Right lobe of liver (tissue), 6 donors: ENCODE measurements at regions not wholly inside any gene's neighbourhood (a gene's known extent, or its start where the extent isn't known, plus 50 kb on each side); places are given as distances from the start of the nearest gene placed in this dataset.

Source experiments
- ATAC-seq, 4 donors: fragments of 200-7000 bp; cut with Tn5 transposase; one replicate each; pipeline ENCODE4 v1.9.1; 2020; ENCODE audit warnings: mild to moderate bottlenecking in 4 of 4, moderate library complexity in 4 of 4
- DNase-seq, 3 donors: peaks; one replicate each; pipeline ENCODE4 v3.0.0-alpha.2; 2020
- H3K27ac ChIP-seq, 3 donors: fragments of 200-600 bp; one replicate each; pipeline ENCODE4 v1.8.0; 2022
- H3K27me3 ChIP-seq, 2 donors: fragments of 200-600 bp; one replicate each; pipeline ENCODE4 v1.8.0; 2022
- H3K36me3 ChIP-seq, 4 donors: fragments of 200-600 bp; sonication (generic) in 1 of 4; one replicate each; pipeline versions ENCODE4 v1.5.1 to v1.8.0; 2017 to 2022; ENCODE audit warnings: control low read depth in 1 of 4
- H3K4me1 ChIP-seq, 4 donors: fragments of 200-600 bp; sonication (generic) in 1 of 4; one replicate each; pipeline versions ENCODE4 v1.5.1 to v1.8.0; 2017 to 2022; ENCODE audit warnings: control low read depth in 1 of 4
- H3K4me3 ChIP-seq, 3 donors: fragments of 200-600 bp; one replicate each; pipeline ENCODE4 v1.8.0; 2022
- H3K9me3 ChIP-seq, 4 donors: fragments of 200-600 bp; sonication (generic) in 1 of 4; one replicate each; pipeline versions ENCODE4 v1.5.1 to v1.8.0; 2017 to 2022; ENCODE audit warnings: control low read depth in 1 of 4
- POLR2A ChIP-seq: fragments of 450-650 bp; IDR thresholded peaks from one replicate; pipeline ENCODE4 v1.6.1; 2017; ENCODE audit warnings: antibody characterized with exemption, mild to moderate bottlenecking
- WGBS: methylation state at CpG from one replicate; pipeline ENCODE4 v1.1.6; 2018; ENCODE audit warnings: low coverage, low lambda C conversion rate; ENCODE audit not compliant: insufficient coverage; ENCODE audit errors: missing lambda C conversion rate; 5-methylcytosine and 5-hydroxymethylcytosine counted together
- intact Hi-C, 2 donors: fragments of 100-400 bp; cut with DNase I; formaldehyde crosslinking; loops; one replicate each; pipeline versions ENCODE4 v1.11.2 to v1.14.1; 2022
- TF ChIP-seq, protein P1 (sequence below), 4 donors: fragments of 200-600 bp in 3 of 4; fragments of 450-650 bp in 1 of 4; IDR thresholded peaks; one replicate each; pipeline versions ENCODE4 v1.5.1 to v1.8.0; 2016 to 2022; ENCODE audit warnings: antibody characterized with exemption in 4 of 4, mild to moderate bottlenecking in 2 of 4
- donor health status: DM: no; HTN: yes; CAD: no.
- donor health status: DM: no; HTN: no; CAD: no.
- donor health status: DM: no; HTN: no; CAD: no.
- donor health status: DM: no; HTN: yes; CAD: no.
- donor health status: DM: no; HTN: yes; CAD: no.

DNA sequence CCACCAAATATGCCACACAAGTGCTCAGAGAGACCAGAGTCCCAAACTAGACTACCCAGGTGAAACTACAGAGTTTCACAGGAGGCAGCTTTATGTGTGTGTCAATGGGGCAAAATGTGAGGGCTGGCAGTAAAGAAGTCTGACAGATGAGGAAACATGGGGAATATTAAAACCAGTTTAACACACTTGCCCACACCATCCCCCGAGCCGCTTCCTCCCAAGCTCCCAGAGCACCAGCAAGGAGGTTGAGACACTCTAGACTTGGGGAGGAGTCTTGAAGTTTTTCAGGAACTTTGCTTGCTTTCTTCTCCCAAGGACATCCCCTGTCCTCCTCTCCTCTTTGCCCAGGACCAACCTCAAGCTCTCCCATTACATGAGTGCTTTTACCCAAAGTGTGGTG, 94.7 kb upstream of the SPRY1 start:
- Histone ChIP-seq H3K4me1 (no peaks in the 10 kb centered on the region), H3K4me3 (no peak overlapping the region), H3K27me3 (no peaks in the 10 kb centered on the region), H3K36me3 (no peaks in the 10 kb centered on the region), H3K27ac (no peak overlapping the region), H3K9me3 (no peaks in the 10 kb centered on the region)
- intact Hi-C loops: no loop called here
- TF ChIP-seq, protein P1, sequence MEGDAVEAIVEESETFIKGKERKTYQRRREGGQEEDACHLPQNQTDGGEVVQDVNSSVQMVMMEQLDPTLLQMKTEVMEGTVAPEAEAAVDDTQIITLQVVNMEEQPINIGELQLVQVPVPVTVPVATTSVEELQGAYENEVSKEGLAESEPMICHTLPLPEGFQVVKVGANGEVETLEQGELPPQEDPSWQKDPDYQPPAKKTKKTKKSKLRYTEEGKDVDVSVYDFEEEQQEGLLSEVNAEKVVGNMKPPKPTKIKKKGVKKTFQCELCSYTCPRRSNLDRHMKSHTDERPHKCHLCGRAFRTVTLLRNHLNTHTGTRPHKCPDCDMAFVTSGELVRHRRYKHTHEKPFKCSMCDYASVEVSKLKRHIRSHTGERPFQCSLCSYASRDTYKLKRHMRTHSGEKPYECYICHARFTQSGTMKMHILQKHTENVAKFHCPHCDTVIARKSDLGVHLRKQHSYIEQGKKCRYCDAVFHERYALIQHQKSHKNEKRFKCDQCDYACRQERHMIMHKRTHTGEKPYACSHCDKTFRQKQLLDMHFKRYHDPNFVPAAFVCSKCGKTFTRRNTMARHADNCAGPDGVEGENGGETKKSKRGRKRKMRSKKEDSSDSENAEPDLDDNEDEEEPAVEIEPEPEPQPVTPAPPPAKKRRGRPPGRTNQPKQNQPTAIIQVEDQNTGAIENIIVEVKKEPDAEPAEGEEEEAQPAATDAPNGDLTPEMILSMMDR (IDR thresholded peaks at IDR 0.05): no peak
- no peak for TF ChIP-seq POLR2A
- WGBS: 100% methylated on average over 2 of the region's 2 CpGs
- no peak for DNase-seq
- ATAC-seq: no peak

DNA sequence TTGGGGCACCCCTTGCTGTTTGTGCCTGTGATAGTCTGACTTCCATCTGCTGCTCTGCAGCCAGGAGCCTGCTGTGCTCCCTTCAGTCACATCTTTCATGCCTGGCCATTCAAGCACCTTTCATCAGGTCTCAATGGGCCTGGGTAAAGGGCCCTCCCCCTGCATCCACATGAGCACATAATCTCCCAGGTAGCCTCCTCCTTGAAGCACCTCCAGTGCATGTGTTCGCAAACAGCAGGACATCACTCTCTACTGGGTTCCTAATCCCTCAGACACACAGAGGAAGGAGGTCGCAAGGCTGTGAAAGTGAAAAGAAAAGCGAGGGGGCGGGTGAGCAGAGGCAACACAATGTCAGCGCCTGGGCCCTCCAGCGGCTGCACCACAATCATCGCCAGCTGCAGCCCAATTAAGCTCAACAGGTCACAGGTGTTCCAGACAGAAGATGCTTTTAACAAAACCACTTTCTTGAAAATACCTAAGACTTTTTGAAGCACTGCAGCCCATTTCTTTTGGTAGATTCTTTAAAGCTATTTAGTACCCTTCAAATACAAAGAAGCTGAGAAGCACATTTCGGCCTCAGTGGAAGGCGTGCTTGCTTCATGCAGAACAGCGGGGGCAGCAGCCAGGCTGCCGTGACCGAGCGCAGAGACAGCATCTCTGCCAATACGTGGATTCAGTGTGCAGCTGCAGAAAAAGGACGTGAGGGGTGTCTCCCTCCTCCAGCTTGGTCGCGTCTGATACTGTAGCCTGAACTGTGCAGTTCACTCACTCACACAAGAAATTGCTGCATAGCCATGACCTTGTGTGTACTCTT, 92.2 kb upstream of the SPRY1 start:
- 80% methylated on average over 9 of the region's 17 CpGs for WGBS
- no peaks in the 10 kb centered on the region for H3K36me3 ChIP-seq
- H3K4me1 ChIP-seq: peaks cover 0 to 7% (median 0%) of the 10 kb centered on the region in 4 donors
- TF ChIP-seq POLR2A: no peak
- TF ChIP-seq, protein P1 (IDR thresholded peaks at IDR 0.05): no peak
- H3K27me3 ChIP-seq: no peaks in the 10 kb centered on the region
- intact Hi-C loops: no loop called here
- ATAC-seq: no peak
- H3K27ac ChIP-seq: no peak overlapping the region
- no peak for DNase-seq
- no peak overlapping the region for H3K4me3 ChIP-seq
- no peaks in the 10 kb centered on the region for H3K9me3 ChIP-seq

DNA sequence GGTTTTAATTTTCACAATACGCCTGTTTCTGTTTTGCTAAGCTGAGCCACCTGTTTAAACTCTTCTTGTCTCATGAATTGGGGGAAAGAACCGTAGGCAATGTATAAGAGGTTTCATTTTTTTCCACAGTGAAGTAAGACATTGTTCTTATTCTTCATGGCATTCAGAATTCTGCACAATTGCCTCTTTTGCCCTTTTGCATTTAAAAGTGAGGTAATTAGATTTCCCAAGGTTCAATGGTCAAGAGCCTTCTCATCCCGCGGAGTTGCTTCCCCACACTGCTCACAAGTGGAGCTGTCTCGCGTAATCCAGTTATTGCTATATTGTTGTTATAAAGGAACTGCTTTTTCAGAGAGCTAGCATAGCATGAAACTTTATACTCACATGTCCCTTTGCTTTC, 90.9 kb upstream of the SPRY1 start:
- ATAC-seq (no peak), DNase-seq (no peak)
- 97% methylated on average over 5 of the region's 6 CpGs for WGBS
- no peaks in the 10 kb centered on the region for H3K27me3 ChIP-seq
- TF ChIP-seq, protein P1 (IDR thresholded peaks at IDR 0.05): no peak
- no peak for TF ChIP-seq POLR2A
- H3K9me3 ChIP-seq: no peaks in the 10 kb centered on the region
- no peak overlapping the region for H3K27ac ChIP-seq
- intact Hi-C loops: no loop called here
- H3K4me1 ChIP-seq: peaks cover 0 to 7% (median 0%) of the 10 kb centered on the region in 4 donors
- no peak overlapping the region for H3K4me3 ChIP-seq
- H3K36me3 ChIP-seq: no peaks in the 10 kb centered on the region

DNA sequence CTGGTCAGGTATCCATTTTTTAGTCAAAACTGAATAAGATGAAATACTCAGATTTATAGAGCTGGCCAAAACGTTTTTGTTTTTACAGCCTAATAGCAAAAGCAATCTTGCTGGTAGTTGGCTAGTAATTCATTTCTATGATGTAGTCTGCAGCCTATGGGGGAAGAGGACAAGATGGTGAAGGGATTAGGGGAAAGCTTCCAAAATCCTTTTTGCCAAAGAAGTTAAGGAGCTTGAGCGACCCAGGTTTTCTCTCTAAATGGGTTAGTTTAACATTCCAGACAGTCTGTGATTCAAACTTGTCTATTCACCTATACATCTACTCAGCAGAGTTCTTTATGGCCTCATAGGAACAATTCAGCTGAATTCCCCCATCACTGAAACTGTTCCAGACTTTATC, 89.8 kb upstream of the SPRY1 start:
- DNase-seq (no peak), ATAC-seq (no peak)
- TF ChIP-seq, protein P1 (IDR thresholded peaks at IDR 0.05): no peak
- TF ChIP-seq POLR2A: no peak
- Histone ChIP-seq H3K36me3 (no peaks in the 10 kb centered on the region), H3K27me3 (no peaks in the 10 kb centered on the region), H3K9me3 (no peaks in the 10 kb centered on the region), H3K4me3 (no peak overlapping the region), H3K27ac (no peak overlapping the region), H3K4me1 (peaks cover 0 to 7% (median 0%) of the 10 kb centered on the region in 4 donors)
- intact Hi-C loops: no loop called here
- WGBS: 84% methylated on average over 2 of the region's 2 CpGs
